NT2/D1 (cell line): ENCODE measurements at regions not wholly inside any gene's neighbourhood (a gene's known extent, or its start where the extent isn't known, plus 50 kb on each side); places are given as distances from the start of the nearest gene placed in this dataset.

ENCODE experiments used
- SUZ12 ChIP-seq: IDR thresholded peaks from 2 replicates; pipeline ENCODE4 v1.6.1; 2011; ENCODE audit not compliant: insufficient read length, insufficient read depth; ENCODE audit errors: extremely low read depth
- YY1 ChIP-seq: IDR thresholded peaks from 2 replicates; pipeline ENCODE4 v1.6.1; 2011; ENCODE audit not compliant: insufficient read length, insufficient read depth
- ZNF274 ChIP-seq: IDR thresholded peaks from 2 replicates; pipeline ENCODE4 v1.6.1; 2011; ENCODE audit warnings: mild to moderate bottlenecking, low read depth, low read length

- TF ChIP-seq YY1, result no peak
- TF ChIP-seq ZNF274, result no peak
- TF ChIP-seq SUZ12, result no peak
These were observed 252.8 kb upstream of the NETO1 start for GRCh38 chr18:73120626-73121025.
